ENCODE measurements at regions not wholly inside any gene's neighbourhood (a gene's known extent, or its start where the extent isn't known, plus 50 kb on each side); places are given as distances from the start of the nearest gene placed in this dataset.
"Not testable (repeated sequence)": the region's sequence is repeated elsewhere in the genome, so short reads cannot be mapped to it uniquely, and the experiment has no call there.

- no peak for TF ChIP-seq CTCF (IDR thresholded peaks at IDR 0.05)
- Histone ChIP-seq H3K27me3 (peaks cover 0 to 5% of the 10 kb centered on the region in 2 donors), H3K4me3 (no peak overlapping the region), H3K36me3 (no peaks in the 10 kb centered on the region), H3K9me3 (no peaks in the 10 kb centered on the region), H3K27ac (no peak overlapping the region), H3K4me1 (no peaks in the 10 kb centered on the region)
- DNase-seq (ENCODE audit: low spot score) = no peak
Measured at GRCh38 chrX:499870-500364, 113.2 kb upstream of the PPP2R3B start.

GRCh38 chrX:500481-501010, 113.8 kb upstream of the PPP2R3B start:
- Histone ChIP-seq H3K4me1 (no peaks in the 10 kb centered on the region), H3K36me3 (no peaks in the 10 kb centered on the region), H3K27ac (no peak overlapping the region), H3K9me3 (no peaks in the 10 kb centered on the region), H3K4me3 (no peak overlapping the region), H3K27me3 (peaks cover 0 to 5% of the 10 kb centered on the region in 2 donors)
- TF ChIP-seq CTCF (IDR thresholded peaks at IDR 0.05) = no peak
- peak; percentile 9 for DNase-seq (ENCODE audit: low spot score)

GRCh38 chrX:506341-506740, 119.6 kb upstream of the PPP2R3B start:
- Histone ChIP-seq H3K9me3 (peaks cover 0 to 7% of the 10 kb centered on the region in 2 donors), H3K4me1 (no peaks in the 10 kb centered on the region), H3K27me3 (peaks cover 0 to 5% of the 10 kb centered on the region in 2 donors), H3K36me3 (no peaks in the 10 kb centered on the region), H3K27ac (no peak overlapping the region), H3K4me3 (no peak overlapping the region)
- no peak for TF ChIP-seq CTCF (IDR thresholded peaks at IDR 0.05)
- DNase-seq (ENCODE audit: low spot score) = no peak

- no peaks in the 10 kb centered on the region for H3K36me3 ChIP-seq
- DNase-seq (ENCODE audit: low spot score) = no peak
- H3K9me3 ChIP-seq = peaks cover 0 to 7% of the 10 kb centered on the region in 2 donors
- H3K27me3 ChIP-seq = no peaks in the 10 kb centered on the region
- H3K4me3 ChIP-seq = no peak overlapping the region
- TF ChIP-seq CTCF (IDR thresholded peaks at IDR 0.05) = no peak
- H3K27ac ChIP-seq = no peak overlapping the region
- H3K4me1 ChIP-seq = no peaks in the 10 kb centered on the region
Measured at GRCh38 chrX:508163-508562, 121.5 kb upstream of the PPP2R3B start.

GRCh38 chrX:508821-509220, 121.8 kb upstream of the SHOX start:
- DNase-seq (ENCODE audit: low spot score); H3K27me3 ChIP-seq; H3K27ac ChIP-seq; H3K4me3 ChIP-seq; H3K4me1 ChIP-seq; H3K36me3 ChIP-seq; H3K9me3 ChIP-seq: not testable (repeated sequence)

GRCh38 chrX:511089-511488, 119.5 kb upstream of the SHOX start:
- H3K27me3 ChIP-seq; H3K4me3 ChIP-seq; H3K27ac ChIP-seq; H3K4me1 ChIP-seq; H3K9me3 ChIP-seq; DNase-seq (ENCODE audit: low spot score); H3K36me3 ChIP-seq: not testable (repeated sequence)

- DNase-seq (ENCODE audit: low spot score) = no peak
- no peaks in the 10 kb centered on the region for H3K9me3 ChIP-seq
- H3K36me3 ChIP-seq = no peaks in the 10 kb centered on the region
- H3K27ac ChIP-seq = no peak overlapping the region
- TF ChIP-seq CTCF (IDR thresholded peaks at IDR 0.05) = no peak
- no peaks in the 10 kb centered on the region for H3K27me3 ChIP-seq
- H3K4me1 ChIP-seq = no peaks in the 10 kb centered on the region
- H3K4me3 ChIP-seq = no peak overlapping the region
Measured at GRCh38 chrX:518319-518718, 112.3 kb upstream of the SHOX start.

Measured in right atrium auricular region (tissue), 2 donors.